ENCODE measurements at regions not wholly inside any gene's neighbourhood (a gene's known extent, or its start where the extent isn't known, plus 50 kb on each side); places are given as distances from the start of the nearest gene placed in this dataset.

DNA sequence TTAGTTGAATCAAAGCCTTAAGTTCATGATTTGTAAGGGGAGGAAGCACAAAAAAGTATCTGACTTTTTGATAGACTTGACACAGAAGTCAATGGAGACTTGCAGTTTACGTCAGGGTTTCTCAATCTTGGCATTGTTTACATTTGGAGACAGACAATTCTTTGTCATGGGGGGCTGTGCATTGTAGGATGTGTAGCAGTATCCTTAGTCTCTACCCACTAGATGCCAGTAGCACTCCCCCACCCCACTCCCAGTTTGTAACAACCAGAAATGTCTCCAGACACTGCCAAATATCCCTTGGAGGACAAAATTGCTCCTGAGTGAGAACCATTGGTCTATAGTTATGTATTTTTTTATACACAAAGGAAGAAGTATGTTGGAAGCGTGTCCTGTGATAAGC is 434.1 kb downstream of the RFPL4B start:
- TF ChIP-seq TAF1 (IDR thresholded peaks at IDR 0.05; ENCODE audit: borderline replicate concordance, insufficient read depth, low read length) (no peak), SIN3A (IDR thresholded peaks at IDR 0.05; ENCODE audit: borderline replicate concordance, insufficient read depth, low read length) (no peak)
